ENCODE measurements at regions not wholly inside any gene's neighbourhood (a gene's known extent, or its start where the extent isn't known, plus 50 kb on each side); places are given as distances from the start of the nearest gene placed in this dataset.
"Not testable (repeated sequence)": the region's sequence is repeated elsewhere in the genome, so short reads cannot be mapped to it uniquely, and the experiment has no call there.

DNA sequence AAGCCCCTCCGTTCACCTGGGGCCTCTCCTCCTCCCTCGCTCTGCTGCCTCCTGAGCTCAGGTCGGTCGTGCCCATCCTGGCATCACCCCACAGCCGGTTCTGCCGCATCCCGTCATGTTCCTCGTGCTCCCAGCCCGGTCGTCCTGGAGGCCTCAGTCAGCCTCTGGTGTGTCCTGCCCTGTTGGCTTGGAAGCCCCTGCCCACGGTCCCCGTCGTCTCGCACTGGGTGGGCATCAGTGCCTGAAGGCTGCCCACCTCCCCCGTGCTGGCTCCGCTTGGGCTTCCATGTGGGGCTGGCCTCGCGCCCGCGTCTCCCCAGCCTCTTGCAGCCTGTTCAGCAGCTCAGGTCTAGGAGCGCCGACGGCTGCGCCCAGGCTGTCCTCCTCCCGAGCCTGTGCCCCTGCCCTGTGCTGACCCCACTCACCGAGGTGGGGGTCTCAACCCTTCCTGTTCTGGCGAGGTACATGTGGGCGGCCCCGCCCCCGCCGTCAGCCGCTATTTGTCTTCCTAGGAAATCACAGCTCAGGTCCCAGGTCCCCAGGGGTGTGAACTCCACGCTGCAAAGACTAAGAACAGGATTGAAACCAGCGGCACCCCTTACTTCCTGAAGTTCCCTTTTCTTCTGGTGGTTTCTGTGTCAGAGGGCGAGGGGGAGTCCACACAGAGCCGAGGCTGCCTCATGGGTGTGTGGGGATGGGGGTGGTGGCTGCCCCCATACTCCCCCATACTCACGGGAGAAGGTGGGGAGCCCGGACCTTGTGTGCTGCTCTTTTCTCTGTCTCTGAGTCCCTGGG is 102.9 kb downstream of the TMEM121 start:
- H3K4me2 ChIP-seq (ENCODE audit: insufficient read depth in 1 of 2, low read depth in 2 of 2, low read length in 2 of 2); DNase-seq (ENCODE audit: low read depth in 1 of 2, low spot score in 2 of 2); H4K91ac ChIP-seq (replicated peaks; ENCODE audit: insufficient read length, low read length); H3K23ac ChIP-seq (ENCODE audit: insufficient read length); H2BK5ac ChIP-seq (ENCODE audit: low read depth, low read length); H4K20me1 ChIP-seq (replicated peaks in 1 of 2; ENCODE audit: control insufficient read depth in 1 of 2, insufficient read depth in 2 of 2, low read length in 2 of 2); H2BK15ac ChIP-seq (ENCODE audit: low read length); POLR2A ChIA-PET (ENCODE audit: partially characterized antibody); H2BK12ac ChIP-seq (ENCODE audit: low read depth, low read length); H3K79me2 ChIP-seq (ENCODE audit: control insufficient read depth in 1 of 2, insufficient read depth in 2 of 2, low read length in 2 of 2); H3K27me3 ChIP-seq (replicated peaks in 1 of 4; ENCODE audit: control insufficient read depth in 3 of 4, extremely low read depth in 1 of 4, insufficient read depth in 3 of 4, low read length in 3 of 4); H3K4ac ChIP-seq (replicated peaks; ENCODE audit: insufficient read length, low read depth, low read length); CTCF ChIA-PET (ENCODE audit: partially characterized antibody); H2AFZ ChIP-seq (ENCODE audit: low read length); H4K5ac ChIP-seq (ENCODE audit: insufficient read length, low read depth, low read length); H3K18ac ChIP-seq (ENCODE audit: extremely low read depth, low read length); H3K14ac ChIP-seq (ENCODE audit: insufficient read length); H4K8ac ChIP-seq (ENCODE audit: extremely low read depth, insufficient read depth, low read length); H3K23me2 ChIP-seq (ENCODE audit: low read depth, low read length); H2AK5ac ChIP-seq (ENCODE audit: low read depth, low read length); FAIRE-seq; H3K79me1 ChIP-seq (ENCODE audit: low read depth, low read length); H2BK120ac ChIP-seq (replicated peaks; ENCODE audit: low read depth, low read length); H2BK20ac ChIP-seq (ENCODE audit: low read length); H3K9ac ChIP-seq (replicated peaks in 1 of 4; ENCODE audit: extremely low read depth in 1 of 4, low read depth in 3 of 4, low read length in 3 of 4); H3K27ac ChIP-seq (ENCODE audit: low read depth, low read length); H3K4me3 ChIP-seq (ENCODE audit: extremely low read depth in 1 of 4, insufficient read depth in 2 of 4, low read depth in 3 of 4, low read length in 4 of 4); H3K56ac ChIP-seq (replicated peaks; ENCODE audit: insufficient read length, low read depth, low read length); H3K36me3 ChIP-seq (ENCODE audit: control insufficient read depth in 2 of 4, insufficient read depth in 4 of 4, low read length in 3 of 4); H3K4me1 ChIP-seq (replicated peaks in 1 of 4; ENCODE audit: control insufficient read depth in 3 of 4, insufficient read depth in 4 of 4, low read length in 3 of 4): not testable (repeated sequence)
- H3K9me3 ChIP-seq (ENCODE audit: insufficient read depth in 2 of 2, low read depth in 1 of 2, low read length in 1 of 2) = peaks cover 30 to 81% of the 10 kb centered on the region in 2 experiments; a peak in 3 of 4 replicates
- 84% methylated on average over 33 of the region's 38 CpGs; no CpG with 5 or more reads in 1 of the 2 experiments for WGBS, 2 experiments (ENCODE audit: extremely low coverage in 1 of 2, insufficient coverage in 1 of 2, insufficient read length in 1 of 2, insufficient replicate concordance in 2 of 2, low coverage in 1 of 2, low lambda C conversion rate in 2 of 2, missing lambda C conversion rate in 1 of 2)

Measured in H1 (cell line).